HG03342 (cell line): ENCODE measurements at regions not wholly inside any gene's neighbourhood (a gene's known extent, or its start where the extent isn't known, plus 50 kb on each side); places are given as distances from the start of the nearest gene placed in this dataset.
"Not testable (repeated sequence)": the region's sequence is repeated elsewhere in the genome, so short reads cannot be mapped to it uniquely, and the experiment has no call there.

ENCODE experiments used
- ATAC-seq: cut with Tn5 transposase; IDR thresholded peaks from one replicate; pipeline ENCODE4 v1.9.1; 2021; ENCODE audit warnings: mild to moderate bottlenecking, moderate library complexity; ENCODE audit not compliant: unreplicated experiment

- ATAC-seq: no peak
Measured at GRCh38 chr5:85375525-85375924, 990.8 kb upstream of the EDIL3 start.

DNA sequence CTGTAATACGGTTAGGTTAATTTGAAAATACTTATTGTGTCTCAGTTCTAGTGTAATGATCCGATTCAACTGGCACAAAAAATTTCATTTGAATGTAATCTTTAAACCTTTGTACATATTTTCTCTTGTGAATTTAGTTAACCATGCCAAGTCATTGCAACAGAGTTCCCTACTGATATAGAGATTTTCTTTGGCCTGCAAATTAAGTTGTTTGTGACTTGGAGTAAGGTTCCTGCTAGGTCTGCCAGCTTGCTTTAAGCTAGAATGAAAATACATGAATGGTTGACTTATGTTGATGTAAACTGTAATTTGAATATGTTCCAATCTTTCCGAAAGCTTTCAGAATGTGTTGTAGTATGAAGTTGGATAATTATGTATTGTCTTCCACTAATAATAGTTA is 1004.1 kb upstream of the EDIL3 start:
- ATAC-seq: no peak

DNA sequence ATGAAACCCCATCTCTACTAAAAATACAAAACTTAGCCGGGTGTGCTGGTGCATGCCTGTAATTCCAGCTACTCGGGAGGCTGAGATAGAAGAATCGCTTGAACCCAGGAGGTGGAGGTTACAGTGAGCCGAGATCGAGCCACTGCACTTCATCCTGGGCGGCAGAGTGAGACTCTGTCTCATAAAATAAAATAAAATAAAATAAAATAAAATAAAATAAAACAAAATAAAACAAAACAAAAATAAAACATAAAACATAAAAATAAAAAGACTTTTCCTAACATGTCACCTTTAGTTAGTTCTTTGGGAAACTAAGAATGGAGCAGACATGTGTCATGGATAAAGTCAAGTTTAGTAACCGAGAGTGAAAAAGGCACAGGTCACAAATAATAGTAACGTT is 1007.6 kb upstream of the EDIL3 start:
- ATAC-seq: not testable (repeated sequence)

GRCh38 chr5:85395526-85395925 is 1010.8 kb upstream of the EDIL3 start:
- no peak for ATAC-seq

- ATAC-seq: no peak
Measured at GRCh38 chr5:85397451-85397850, 1012.8 kb upstream of the EDIL3 start.

DNA sequence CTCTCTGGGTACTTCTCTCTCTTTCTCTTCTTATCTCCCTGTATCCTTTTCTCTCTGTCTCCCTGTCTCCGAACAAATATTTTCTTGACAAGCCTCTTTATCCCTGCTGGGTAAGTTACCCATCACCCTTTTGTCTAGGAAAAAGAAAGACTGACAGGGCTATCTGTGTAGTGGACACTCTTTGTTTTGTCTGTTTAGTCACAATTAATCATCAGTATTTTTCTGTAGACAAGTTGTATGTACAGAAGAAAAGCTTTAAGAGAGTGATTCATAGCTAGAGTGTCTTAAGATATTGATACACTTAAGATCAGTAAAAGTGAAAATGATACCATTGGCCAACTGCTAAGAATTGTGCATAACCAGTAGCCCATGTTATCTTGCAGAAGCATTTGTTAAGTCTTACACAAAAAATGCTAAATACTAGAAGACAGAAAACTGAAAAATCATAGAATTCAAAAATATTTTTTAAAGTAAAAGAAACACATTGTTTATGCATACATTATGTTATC is 1043.8 kb upstream of the EDIL3 start:
- ATAC-seq: no peak

GRCh38 chr5:85431726-85432125 is 1047.0 kb upstream of the EDIL3 start:
- ATAC-seq: not testable (repeated sequence)

- no peak for ATAC-seq
Measured at GRCh38 chr5:85441156-85441555, 1056.5 kb upstream of the EDIL3 start.

GRCh38 chr5:85441853-85442252 is 1057.2 kb upstream of the EDIL3 start:
- ATAC-seq: no peak

- ATAC-seq: no peak
Measured at GRCh38 chr5:85452322-85453025, 1067.8 kb upstream of the EDIL3 start.

- ATAC-seq: peak; percentile 45
Measured at GRCh38 chr5:85453026-85453349, 1068.3 kb upstream of the EDIL3 start.

DNA sequence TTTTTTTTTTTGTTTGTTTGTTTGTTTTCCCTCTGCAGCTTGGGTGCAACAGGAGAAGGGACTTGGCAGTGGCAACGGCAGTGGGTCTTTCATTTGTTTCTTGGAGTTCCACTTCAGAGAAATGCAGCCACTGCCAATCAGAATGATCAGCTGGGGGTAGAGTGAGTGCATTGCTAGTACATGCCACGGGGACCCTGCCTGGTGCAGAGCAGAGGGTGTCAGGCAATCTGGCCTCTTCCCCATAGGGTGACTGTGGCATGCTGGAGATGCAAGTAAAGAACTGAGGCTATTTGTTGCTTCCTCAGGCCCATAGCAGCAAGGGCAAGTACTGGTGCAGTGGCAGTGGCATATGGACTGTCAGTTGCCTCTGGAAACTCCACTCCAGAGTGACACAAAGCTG is 1073.6 kb upstream of the EDIL3 start:
- ATAC-seq: no peak

- no peak for ATAC-seq
Measured at GRCh38 chr5:85462957-85463356, 1078.3 kb upstream of the EDIL3 start.

GRCh38 chr5:85466423-85466822 is 1081.7 kb upstream of the EDIL3 start:
- ATAC-seq: no peak

DNA sequence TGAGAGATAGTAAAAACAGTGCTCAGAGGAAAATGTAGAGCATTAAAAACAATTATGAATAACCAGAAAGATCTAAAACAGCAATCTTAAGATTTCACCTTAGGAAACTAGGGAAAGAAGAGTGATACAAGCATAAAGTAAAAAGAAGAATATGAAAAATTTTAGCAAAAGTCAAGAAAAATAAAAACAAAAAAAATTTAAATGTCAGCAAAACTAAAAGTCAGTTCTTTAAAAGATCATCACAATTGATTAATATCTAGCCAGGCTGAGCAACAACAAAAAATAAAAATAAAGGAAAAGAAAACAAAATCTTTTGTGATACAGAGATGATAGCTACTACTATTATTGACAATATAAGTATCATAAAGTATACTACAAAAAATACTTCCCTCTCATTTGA is 1088.1 kb upstream of the EDIL3 start:
- ATAC-seq: no peak

- not testable (repeated sequence) for ATAC-seq
Measured at GRCh38 chr5:85475151-85475550, 1090.5 kb upstream of the EDIL3 start.

GRCh38 chr5:85476617-85477016 is 1091.9 kb upstream of the EDIL3 start:
- ATAC-seq: no peak

DNA sequence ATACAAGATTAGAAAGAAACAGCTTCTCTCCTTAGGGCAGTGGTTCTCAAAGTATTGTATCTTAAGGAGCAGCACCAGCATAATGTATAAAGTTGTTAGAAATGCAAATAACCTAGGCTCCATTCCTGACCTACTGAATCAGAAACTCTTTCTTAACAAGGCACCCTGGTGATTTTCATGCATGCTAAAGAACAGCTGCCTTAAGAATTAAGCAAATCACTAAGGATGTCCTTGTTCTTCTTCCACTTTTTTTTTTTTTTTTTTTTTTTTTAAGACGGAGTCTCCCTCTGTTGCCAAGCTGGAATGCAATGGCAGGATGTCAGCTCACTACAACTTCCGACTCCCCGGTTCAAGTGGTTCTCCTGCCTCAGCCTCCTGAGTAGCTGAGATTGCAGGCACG is 1095.2 kb upstream of the EDIL3 start:
- no peak for ATAC-seq

GRCh38 chr5:85484982-85485574 is 1100.4 kb upstream of the EDIL3 start:
- ATAC-seq: no peak

- peak; percentile 88 for ATAC-seq
Measured at GRCh38 chr5:85488295-85488694, 1103.6 kb upstream of the EDIL3 start.

DNA sequence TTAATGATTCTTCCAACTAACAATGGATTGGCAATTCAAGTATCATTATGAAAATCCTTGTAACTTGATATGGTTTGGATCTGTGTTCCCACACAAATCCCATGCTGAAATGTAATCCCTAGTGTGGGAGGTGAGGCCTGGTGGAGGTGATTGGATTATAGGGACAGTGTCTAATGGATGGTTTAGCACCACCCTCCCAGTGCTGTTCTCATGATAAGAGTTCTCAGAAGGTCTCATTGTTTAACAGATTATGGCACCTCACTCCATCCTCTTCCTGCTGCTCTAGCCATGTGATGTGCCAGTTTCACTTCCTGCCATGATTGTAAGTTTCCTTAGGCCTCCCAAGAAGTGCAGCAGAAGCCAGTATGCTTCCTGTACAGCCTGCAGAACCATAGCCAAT is 1116.2 kb upstream of the EDIL3 start:
- ATAC-seq: no peak

DNA sequence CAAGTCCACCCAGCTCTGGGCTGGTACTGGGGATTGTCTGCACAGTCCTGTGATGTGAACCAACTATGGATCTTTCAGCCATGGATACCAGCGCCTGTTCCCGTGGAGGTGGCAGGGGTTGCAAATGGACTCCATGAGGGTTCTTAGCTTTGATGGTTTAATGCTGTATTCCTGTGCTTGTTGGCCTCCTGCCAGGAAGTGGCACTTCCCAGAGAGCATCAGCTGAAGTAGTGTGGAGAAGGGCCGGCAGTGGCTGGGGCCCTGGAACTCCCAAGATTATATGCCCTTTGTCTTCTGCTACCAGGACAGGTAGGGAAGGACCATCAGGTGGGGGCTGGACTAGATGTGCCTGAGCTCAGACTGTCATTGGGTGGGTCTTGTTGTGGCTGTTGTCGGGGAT is 1104.8 kb upstream of the COX7C start:
- ATAC-seq: no peak

- no peak for ATAC-seq
Measured at GRCh38 chr5:85515588-85515987, 1102.2 kb upstream of the COX7C start.
